ENCODE measurements at regions not wholly inside any gene's neighbourhood (a gene's known extent, or its start where the extent isn't known, plus 50 kb on each side); places are given as distances from the start of the nearest gene placed in this dataset.

- DNase-seq (ENCODE audit: low spot score) = no peak
- in situ Hi-C loops (cut with MboI; ENCODE audit: low sequenced_read_pairs, unreplicated experiment) = no loop called here
- TF ChIP-seq, protein P1, sequence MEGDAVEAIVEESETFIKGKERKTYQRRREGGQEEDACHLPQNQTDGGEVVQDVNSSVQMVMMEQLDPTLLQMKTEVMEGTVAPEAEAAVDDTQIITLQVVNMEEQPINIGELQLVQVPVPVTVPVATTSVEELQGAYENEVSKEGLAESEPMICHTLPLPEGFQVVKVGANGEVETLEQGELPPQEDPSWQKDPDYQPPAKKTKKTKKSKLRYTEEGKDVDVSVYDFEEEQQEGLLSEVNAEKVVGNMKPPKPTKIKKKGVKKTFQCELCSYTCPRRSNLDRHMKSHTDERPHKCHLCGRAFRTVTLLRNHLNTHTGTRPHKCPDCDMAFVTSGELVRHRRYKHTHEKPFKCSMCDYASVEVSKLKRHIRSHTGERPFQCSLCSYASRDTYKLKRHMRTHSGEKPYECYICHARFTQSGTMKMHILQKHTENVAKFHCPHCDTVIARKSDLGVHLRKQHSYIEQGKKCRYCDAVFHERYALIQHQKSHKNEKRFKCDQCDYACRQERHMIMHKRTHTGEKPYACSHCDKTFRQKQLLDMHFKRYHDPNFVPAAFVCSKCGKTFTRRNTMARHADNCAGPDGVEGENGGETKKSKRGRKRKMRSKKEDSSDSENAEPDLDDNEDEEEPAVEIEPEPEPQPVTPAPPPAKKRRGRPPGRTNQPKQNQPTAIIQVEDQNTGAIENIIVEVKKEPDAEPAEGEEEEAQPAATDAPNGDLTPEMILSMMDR (IDR thresholded peaks at IDR 0.05; ENCODE audit: borderline replicate concordance, control extremely low read depth, extremely low read depth, insufficient read depth, missing control alignments) = no peak
Observed at GRCh38 chr3:34229876-34230275, 431.4 kb downstream of the PDCD6IP start.

DNA sequence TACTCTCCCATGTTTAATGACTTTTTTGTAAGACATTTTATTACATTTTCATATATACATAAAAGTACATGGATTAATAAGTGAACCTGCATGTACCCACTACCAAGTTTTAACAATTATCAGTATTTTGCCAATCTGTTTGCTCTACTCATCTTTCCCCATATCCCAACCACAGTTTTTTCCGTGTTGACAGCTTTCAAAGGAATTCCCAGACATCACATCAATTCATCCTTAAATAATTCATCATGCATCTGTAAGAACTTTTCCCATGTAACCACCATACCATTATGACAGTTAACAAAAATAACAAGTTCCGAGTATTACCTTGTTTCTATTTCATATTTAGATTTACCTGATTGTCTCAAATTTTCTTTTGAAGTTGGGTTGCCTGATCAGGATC lies 436.7 kb downstream of the PDCD6IP start:
- in situ Hi-C loops (cut with MboI; ENCODE audit: low sequenced_read_pairs, unreplicated experiment) = no loop called here
- no peak for DNase-seq (ENCODE audit: low spot score)
- TF ChIP-seq, protein P1 (IDR thresholded peaks at IDR 0.05; ENCODE audit: borderline replicate concordance, control extremely low read depth, extremely low read depth, insufficient read depth, missing control alignments) = no peak

GRCh38 chr3:34237946-34238345 lies 439.5 kb downstream of the PDCD6IP start:
- in situ Hi-C loops (cut with MboI; ENCODE audit: low sequenced_read_pairs, unreplicated experiment) = no loop called here

GRCh38 chr3:34238407-34238806 lies 440.0 kb downstream of the PDCD6IP start:
- TF ChIP-seq, protein P1 (IDR thresholded peaks at IDR 0.05; ENCODE audit: borderline replicate concordance, control extremely low read depth, extremely low read depth, insufficient read depth, missing control alignments) = no peak
- DNase-seq (ENCODE audit: low spot score) = no peak
- in situ Hi-C loops (cut with MboI; ENCODE audit: low sequenced_read_pairs, unreplicated experiment) = no loop called here

More at GRCh38 chr3:34237946-34238345, 439.5 kb downstream of the PDCD6IP start:
- DNase-seq (ENCODE audit: low spot score) = no peak
- TF ChIP-seq, protein P1 (IDR thresholded peaks at IDR 0.05; ENCODE audit: borderline replicate concordance, control extremely low read depth, extremely low read depth, insufficient read depth, missing control alignments) = no peak

DNA sequence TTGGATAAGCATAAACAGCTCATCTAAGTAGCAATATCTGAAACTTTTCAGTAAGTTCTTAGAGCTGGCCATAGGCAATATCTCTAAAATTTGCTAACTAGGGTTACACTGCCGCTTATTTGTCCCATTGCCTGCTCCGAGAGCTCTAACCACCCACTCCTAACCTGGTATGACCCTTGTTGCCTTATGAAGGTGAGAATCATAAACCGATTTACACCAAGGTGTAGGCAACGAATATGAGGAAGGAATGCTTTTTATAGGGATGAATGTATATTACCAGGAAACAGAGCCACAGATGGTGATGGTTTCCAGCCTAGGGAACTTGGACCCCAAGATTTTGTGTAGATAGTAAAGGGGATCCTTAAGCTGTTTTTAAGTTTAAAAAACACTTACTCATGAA lies 440.9 kb downstream of the PDCD6IP start:
- in situ Hi-C loops (cut with MboI; ENCODE audit: low sequenced_read_pairs, unreplicated experiment) = no loop called here
- DNase-seq (ENCODE audit: low spot score) = no peak
- TF ChIP-seq, protein P1 (IDR thresholded peaks at IDR 0.05; ENCODE audit: borderline replicate concordance, control extremely low read depth, extremely low read depth, insufficient read depth, missing control alignments) = no peak

GRCh38 chr3:34239875-34240274 lies 441.4 kb downstream of the PDCD6IP start:
- no peak for DNase-seq (ENCODE audit: low spot score)
- TF ChIP-seq, protein P1 (IDR thresholded peaks at IDR 0.05; ENCODE audit: borderline replicate concordance, control extremely low read depth, extremely low read depth, insufficient read depth, missing control alignments) = no peak
- in situ Hi-C loops (cut with MboI; ENCODE audit: low sequenced_read_pairs, unreplicated experiment) = no loop called here

GRCh38 chr3:34247401-34247800 lies 449.0 kb downstream of the PDCD6IP start:
- TF ChIP-seq, protein P1 (IDR thresholded peaks at IDR 0.05; ENCODE audit: borderline replicate concordance, control extremely low read depth, extremely low read depth, insufficient read depth, missing control alignments) = no peak
- no peak for DNase-seq (ENCODE audit: low spot score)
- in situ Hi-C loops (cut with MboI; ENCODE audit: low sequenced_read_pairs, unreplicated experiment) = no loop called here
